ENCODE measurements at regions not wholly inside any gene's neighbourhood (a gene's known extent, or its start where the extent isn't known, plus 50 kb on each side); places are given as distances from the start of the nearest gene placed in this dataset.

GRCh38 chr5:101159006-101159405, 255.9 kb upstream of the ST8SIA4 start:
- 66 to 79% methylated on average over 2 of the region's 2 CpGs for WGBS, 2 donors
- DNase-seq (ENCODE audit: low spot score in 2 of 2), result no peak
- H3K4me3 ChIP-seq (ENCODE audit: low read depth, poor library complexity, severe bottlenecking), result no peak overlapping the region
- intact Hi-C loops (cut with DNase I; ENCODE audit: low total_unique reads), result no loop called here
- TF ChIP-seq POLR2A (IDR thresholded peaks at IDR 0.05), result no peak
- no peak for TF ChIP-seq CTCF (IDR thresholded peaks at IDR 0.05)

GRCh38 chr5:101153526-101153925, 250.4 kb upstream of the ST8SIA4 start:
- no peak for DNase-seq (ENCODE audit: low spot score in 2 of 2)
- 70 to 79% methylated on average over 1 of the region's 1 CpG for WGBS, 2 donors
- TF ChIP-seq POLR2A (IDR thresholded peaks at IDR 0.05) (no peak), CTCF (IDR thresholded peaks at IDR 0.05) (no peak)
- intact Hi-C loops (cut with DNase I; ENCODE audit: low total_unique reads), result no loop called here
- no peak overlapping the region for H3K4me3 ChIP-seq (ENCODE audit: low read depth, poor library complexity, severe bottlenecking)

GRCh38 chr5:101143526-101143925, 240.4 kb upstream of the ST8SIA4 start:
- H3K4me3 ChIP-seq (ENCODE audit: low read depth, poor library complexity, severe bottlenecking), result no peak overlapping the region
- TF ChIP-seq POLR2A (IDR thresholded peaks at IDR 0.05) (no peak), CTCF (IDR thresholded peaks at IDR 0.05) (no peak)
- no peak for DNase-seq (ENCODE audit: low spot score in 2 of 2)
- intact Hi-C loops (cut with DNase I; ENCODE audit: low total_unique reads), result no loop called here

GRCh38 chr5:101142102-101142501, 239.0 kb upstream of the ST8SIA4 start:
- H3K4me3 ChIP-seq (ENCODE audit: low read depth, poor library complexity, severe bottlenecking), result no peak overlapping the region
- 70 to 74% methylated on average over 3 of the region's 3 CpGs for WGBS, 2 donors
- no peak for DNase-seq (ENCODE audit: low spot score in 2 of 2)
- TF ChIP-seq POLR2A (IDR thresholded peaks at IDR 0.05) (no peak), CTCF (IDR thresholded peaks at IDR 0.05) (no peak)
- intact Hi-C loops (cut with DNase I; ENCODE audit: low total_unique reads), result no loop called here

- no peak for DNase-seq (ENCODE audit: low spot score in 2 of 2)
- intact Hi-C loops (cut with DNase I; ENCODE audit: low total_unique reads), result no loop called here
- 67 to 72% methylated on average over 3 of the region's 3 CpGs for WGBS, 2 donors
- H3K4me3 ChIP-seq (ENCODE audit: low read depth, poor library complexity, severe bottlenecking), result no peak overlapping the region
- no peak for TF ChIP-seq CTCF (IDR thresholded peaks at IDR 0.05)
- no peak for TF ChIP-seq POLR2A (IDR thresholded peaks at IDR 0.05)
Observed at GRCh38 chr5:101136454-101136853, 233.4 kb upstream of the ST8SIA4 start.

GRCh38 chr5:101123363-101123762, 220.3 kb upstream of the ST8SIA4 start:
- DNase-seq (ENCODE audit: low spot score in 2 of 2), result no peak
- intact Hi-C loops (cut with DNase I; ENCODE audit: low total_unique reads), result no loop called here
- no peak overlapping the region for H3K4me3 ChIP-seq (ENCODE audit: low read depth, poor library complexity, severe bottlenecking)
- TF ChIP-seq CTCF (IDR thresholded peaks at IDR 0.05) (no peak), POLR2A (IDR thresholded peaks at IDR 0.05) (no peak)
- 90% methylated on average over 2 of the region's 2 CpGs for WGBS, 2 donors
